ENCODE measurements at regions not wholly inside any gene's neighbourhood (a gene's known extent, or its start where the extent isn't known, plus 50 kb on each side); places are given as distances from the start of the nearest gene placed in this dataset.

DNA sequence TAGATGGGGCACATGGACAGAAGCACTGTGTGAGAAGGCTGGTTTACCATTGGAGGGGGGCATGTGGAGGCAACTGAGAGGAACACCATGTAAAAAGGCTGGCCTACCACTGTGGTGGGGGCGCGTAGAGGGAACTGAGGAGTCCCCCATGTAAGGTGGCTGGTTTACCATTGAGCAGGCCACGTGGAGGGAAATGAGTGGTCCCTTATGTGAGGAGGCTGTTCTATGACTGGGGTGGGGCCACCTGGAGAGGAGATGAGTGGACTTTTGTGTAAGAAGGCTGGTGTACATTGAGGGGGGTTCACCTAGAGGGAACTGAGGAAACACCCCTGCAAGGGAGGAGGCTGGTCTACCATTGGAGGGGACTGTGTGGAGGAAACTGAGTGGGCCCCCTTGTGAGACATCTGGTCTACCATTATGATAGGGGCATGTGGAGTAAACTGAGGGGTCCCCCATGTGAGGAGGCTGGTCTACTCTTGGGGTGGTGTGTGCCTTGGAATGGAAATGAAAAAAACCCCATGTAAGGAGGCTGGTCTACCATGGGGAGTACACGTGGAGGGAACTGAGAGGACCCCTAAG lies 156.9 kb downstream of the FBLN2 start:
- no peaks in the 10 kb centered on the region for H3K27me3 ChIP-seq (ENCODE audit: control insufficient read depth in 2 of 2, insufficient read depth in 2 of 2, low read length in 2 of 2)
- H3K27ac ChIP-seq (ENCODE audit: insufficient read depth, low read depth, low read length), result no peak overlapping the region
- no peaks in the 10 kb centered on the region for H3K79me2 ChIP-seq (ENCODE audit: control insufficient read depth, insufficient read depth, low read length)
- H3K36me3 ChIP-seq (ENCODE audit: control insufficient read depth in 2 of 2, extremely low read depth in 1 of 2, insufficient read depth in 2 of 2, low read length in 2 of 2), result no peaks in the 10 kb centered on the region
- intact Hi-C loops (cut with micrococcal nuclease) (no loop called here), dilution Hi-C loops (cut with MboI; ENCODE audit: extremely low pct_ligation_motif_present, low sequenced_read_pairs) (no loop called here)
- CTCF ChIA-PET, result no interaction called here
- DNase-seq (ENCODE audit: low read depth, low spot score) (no peak), FAIRE-seq (no peak)
- no peaks in the 10 kb centered on the region for H3K4me1 ChIP-seq (ENCODE audit: control insufficient read depth, extremely low read depth, insufficient read depth, low read length)
- no peaks in the 10 kb centered on the region for H3K9me1 ChIP-seq (replicated peaks; ENCODE audit: control insufficient read depth, extremely low read depth, insufficient read depth, low read length)
- BruUV-seq (replicated peaks), result no TSS peak
- POLR2A ChIA-PET, result no interaction called here
- no peaks in the 10 kb centered on the region for H4K20me1 ChIP-seq (replicated peaks; ENCODE audit: control insufficient read depth, extremely low read depth, insufficient read depth, low read length)
- no peak overlapping the region for H3K9ac ChIP-seq (replicated peaks; ENCODE audit: extremely low read depth, insufficient read depth, low read length)
- H3K9me3 ChIP-seq (replicated peaks; ENCODE audit: control insufficient read depth, insufficient read depth, low read length), result no peaks in the 10 kb centered on the region
- H2AFZ ChIP-seq (ENCODE audit: low read depth, low read length), result no peak overlapping the region
- H3K4me2 ChIP-seq (ENCODE audit: insufficient read depth, low read length), result no peak overlapping the region
- TF ChIP-seq MAX (IDR thresholded peaks at IDR 0.05; ENCODE audit: insufficient read depth, insufficient read length) (no peak), JUN (IDR thresholded peaks at IDR 0.05; ENCODE audit: borderline replicate concordance, insufficient read depth, insufficient read length, low read depth) (no peak), MYC (IDR thresholded peaks at IDR 0.05; ENCODE audit: low read depth, low read length) (no peak)
- H3K4me3 ChIP-seq (replicated peaks in 1 of 3; ENCODE audit: insufficient read depth in 1 of 3, low read depth in 1 of 3, low read length in 3 of 3), result no peak overlapping the region

DNA sequence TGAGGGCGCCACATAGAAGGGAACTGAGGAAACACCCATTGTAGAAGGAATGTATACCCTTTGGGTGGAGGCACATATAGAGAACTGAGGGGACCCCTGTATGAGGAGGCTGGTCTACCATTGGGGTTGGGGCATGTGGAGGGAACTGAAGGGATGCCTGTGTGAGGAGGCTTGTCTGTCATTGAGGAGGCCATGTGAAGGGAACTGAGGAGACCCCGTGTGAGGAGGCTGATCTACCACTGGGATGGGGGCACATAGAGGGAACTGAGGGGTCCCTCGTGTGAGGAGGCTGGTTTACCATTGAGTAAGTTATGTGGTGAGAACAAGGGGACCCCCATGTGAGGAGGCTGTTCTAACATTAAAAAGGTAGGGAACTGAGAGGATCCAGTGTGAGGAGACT lies 156.1 kb downstream of the FBLN2 start:
- BruUV-seq (replicated peaks), result no TSS peak
- no peak overlapping the region for H3K27ac ChIP-seq (ENCODE audit: insufficient read depth, low read depth, low read length)
- H2AFZ ChIP-seq (ENCODE audit: low read depth, low read length), result no peak overlapping the region
- no peak overlapping the region for H3K9ac ChIP-seq (replicated peaks; ENCODE audit: extremely low read depth, insufficient read depth, low read length)
- CTCF ChIA-PET, result no interaction called here
- no peak overlapping the region for H3K4me3 ChIP-seq (replicated peaks in 1 of 3; ENCODE audit: insufficient read depth in 1 of 3, low read depth in 1 of 3, low read length in 3 of 3)
- H3K79me2 ChIP-seq (ENCODE audit: control insufficient read depth, insufficient read depth, low read length), result no peaks in the 10 kb centered on the region
- no peaks in the 10 kb centered on the region for H3K27me3 ChIP-seq (ENCODE audit: control insufficient read depth in 2 of 2, insufficient read depth in 2 of 2, low read length in 2 of 2)
- no peak for TF ChIP-seq GATA2 (IDR thresholded peaks at IDR 0.05; ENCODE audit: insufficient read depth, insufficient read length, low read depth, low read length)
- H3K4me2 ChIP-seq (ENCODE audit: insufficient read depth, low read length), result no peak overlapping the region
- POLR2A ChIA-PET, result no interaction called here
- DNase-seq (ENCODE audit: low read depth, low spot score) (no peak), FAIRE-seq (no peak)
- intact Hi-C loops (cut with micrococcal nuclease) (no loop called here), dilution Hi-C loops (cut with MboI; ENCODE audit: extremely low pct_ligation_motif_present, low sequenced_read_pairs) (no loop called here)
- no peaks in the 10 kb centered on the region for H4K20me1 ChIP-seq (replicated peaks; ENCODE audit: control insufficient read depth, extremely low read depth, insufficient read depth, low read length)
- H3K9me1 ChIP-seq (replicated peaks; ENCODE audit: control insufficient read depth, extremely low read depth, insufficient read depth, low read length), result no peaks in the 10 kb centered on the region
- H3K36me3 ChIP-seq (ENCODE audit: control insufficient read depth in 2 of 2, extremely low read depth in 1 of 2, insufficient read depth in 2 of 2, low read length in 2 of 2), result no peaks in the 10 kb centered on the region
- no peaks in the 10 kb centered on the region for H3K4me1 ChIP-seq (ENCODE audit: control insufficient read depth, extremely low read depth, insufficient read depth, low read length)
- no peaks in the 10 kb centered on the region for H3K9me3 ChIP-seq (replicated peaks; ENCODE audit: control insufficient read depth, insufficient read depth, low read length)

All from endothelial cell of umbilical vein (primary cell).